ENCODE measurements at regions not wholly inside any gene's neighbourhood (a gene's known extent, or its start where the extent isn't known, plus 50 kb on each side); places are given as distances from the start of the nearest gene placed in this dataset.
"Not testable (repeated sequence)": the region's sequence is repeated elsewhere in the genome, so short reads cannot be mapped to it uniquely, and the experiment has no call there.

DNA sequence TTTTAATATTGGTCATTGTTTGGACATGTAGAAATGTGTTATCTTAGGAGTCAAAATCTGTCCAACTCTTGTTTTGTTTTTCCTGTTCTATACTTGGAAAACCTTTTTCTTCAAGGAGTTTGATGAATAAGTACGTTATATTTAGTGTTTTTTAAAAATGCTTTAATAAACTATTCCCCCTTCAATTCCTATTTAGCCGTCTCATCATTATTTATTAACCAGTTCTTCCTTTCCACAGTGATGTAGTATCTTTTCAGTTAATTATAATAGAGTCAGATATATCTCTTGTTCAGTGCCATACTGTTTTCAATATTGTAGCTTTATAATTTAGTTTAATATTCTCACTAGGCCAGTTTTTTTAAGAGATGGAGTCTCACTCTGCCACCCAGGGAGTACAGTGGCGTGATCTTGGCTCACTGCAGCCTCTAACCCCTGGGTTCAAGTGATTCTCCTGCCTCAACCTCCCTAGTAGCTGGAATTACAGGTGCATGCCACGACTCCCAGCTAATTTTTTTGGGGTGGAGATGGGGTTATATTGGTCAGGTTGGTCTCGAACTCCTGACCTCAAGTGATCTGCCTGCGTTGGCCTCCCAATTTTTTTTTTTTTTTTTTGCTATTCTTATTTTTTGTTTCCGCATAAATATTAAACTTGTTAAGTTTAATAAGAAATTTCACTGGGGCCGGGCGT lies 72.9 kb downstream of the KPNA2 start:
- 82 to 89% methylated on average over 9 of the region's 9 CpGs for WGBS, 2 donors

DNA sequence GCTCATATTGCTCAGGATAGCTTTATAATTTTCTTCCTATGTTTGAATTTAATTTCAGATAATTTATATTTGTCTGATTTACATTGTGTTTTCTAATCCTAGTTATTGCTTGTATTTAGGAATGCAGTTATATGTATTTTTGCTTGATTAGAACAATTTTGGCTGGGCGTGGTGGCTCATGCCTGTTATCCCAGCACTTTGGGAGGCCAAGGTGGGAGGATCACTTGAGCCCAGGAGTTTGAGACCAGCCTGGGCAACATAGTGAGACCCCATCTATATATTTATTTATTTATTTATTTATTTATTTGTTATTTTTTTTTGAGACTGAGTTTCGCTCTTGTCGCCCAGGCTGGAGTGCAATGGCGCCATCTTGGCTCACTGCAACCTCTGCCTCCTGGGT lies 73.9 kb downstream of the KPNA2 start:
- not testable (repeated sequence) for H3K9me3 ChIP-seq (ENCODE audit: control insufficient read depth in 2 of 2, insufficient read depth in 1 of 2, low read depth in 1 of 2, low read length in 1 of 2); H3K27me3 ChIP-seq (ENCODE audit: control insufficient read depth in 1 of 2, insufficient read depth in 2 of 2, low read length in 2 of 2); H3K27ac ChIP-seq (ENCODE audit: low read depth in 2 of 2, low read length in 1 of 2); H3K4me3 ChIP-seq (ENCODE audit: low read depth in 1 of 2, low read length in 2 of 2); H3K36me3 ChIP-seq (ENCODE audit: control insufficient read depth in 2 of 2, insufficient read depth in 2 of 2, low read length in 1 of 2); H3K4me1 ChIP-seq (ENCODE audit: control insufficient read depth in 2 of 2, insufficient read depth in 2 of 2, low read length in 1 of 2)
- WGBS, 2 donors = 98 to 100% methylated on average over 4 of the region's 4 CpGs

More for the DNA sequence above, 72.9 kb downstream of the KPNA2 start:
- no peaks in the 10 kb centered on the region for H3K9me3 ChIP-seq (ENCODE audit: control insufficient read depth in 2 of 2, insufficient read depth in 1 of 2, low read depth in 1 of 2, low read length in 1 of 2)
- H3K4me1 ChIP-seq (ENCODE audit: control insufficient read depth in 2 of 2, insufficient read depth in 2 of 2, low read length in 1 of 2) = no peaks in the 10 kb centered on the region
- H3K4me3 ChIP-seq (ENCODE audit: low read depth in 1 of 2, low read length in 2 of 2) = no peak overlapping the region
- H3K36me3 ChIP-seq (ENCODE audit: control insufficient read depth in 2 of 2, insufficient read depth in 2 of 2, low read length in 1 of 2) = no peaks in the 10 kb centered on the region
- no peak overlapping the region for H3K27ac ChIP-seq (ENCODE audit: low read depth in 2 of 2, low read length in 1 of 2)
- H3K27me3 ChIP-seq (ENCODE audit: control insufficient read depth in 1 of 2, insufficient read depth in 2 of 2, low read length in 2 of 2) = no peaks in the 10 kb centered on the region

DNA sequence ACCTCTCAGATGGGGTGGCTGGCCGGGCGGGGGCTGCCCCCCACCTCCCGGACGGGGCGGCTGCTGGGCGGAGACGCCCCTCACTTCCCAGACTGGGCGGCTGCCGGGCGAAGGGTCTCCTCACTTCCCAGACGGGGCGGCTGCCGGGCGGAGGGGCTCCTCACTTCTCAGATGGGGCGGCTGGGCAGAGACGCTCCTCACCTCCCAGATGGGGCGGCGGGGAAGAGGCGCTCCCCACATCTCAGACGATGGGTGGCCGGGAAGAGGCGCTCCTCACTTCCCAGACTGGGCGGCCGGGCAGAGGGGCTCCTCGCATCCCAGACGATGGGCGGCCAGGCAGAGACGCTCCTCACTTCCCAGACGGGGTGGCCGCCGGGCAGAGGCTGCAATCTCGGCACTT lies 80.7 kb downstream of the KPNA2 start:
- H3K4me3 ChIP-seq (ENCODE audit: low read depth in 1 of 2, low read length in 2 of 2); H3K4me1 ChIP-seq (ENCODE audit: control insufficient read depth in 2 of 2, insufficient read depth in 2 of 2, low read length in 1 of 2); H3K27ac ChIP-seq (ENCODE audit: low read depth in 2 of 2, low read length in 1 of 2); H3K36me3 ChIP-seq (ENCODE audit: control insufficient read depth in 2 of 2, insufficient read depth in 2 of 2, low read length in 1 of 2); H3K27me3 ChIP-seq (ENCODE audit: control insufficient read depth in 1 of 2, insufficient read depth in 2 of 2, low read length in 2 of 2); H3K9me3 ChIP-seq (ENCODE audit: control insufficient read depth in 2 of 2, insufficient read depth in 1 of 2, low read depth in 1 of 2, low read length in 1 of 2): not testable (repeated sequence)
- WGBS, 2 donors = 95 to 98% methylated on average over 27 to 32 of the region's 32 CpGs

DNA sequence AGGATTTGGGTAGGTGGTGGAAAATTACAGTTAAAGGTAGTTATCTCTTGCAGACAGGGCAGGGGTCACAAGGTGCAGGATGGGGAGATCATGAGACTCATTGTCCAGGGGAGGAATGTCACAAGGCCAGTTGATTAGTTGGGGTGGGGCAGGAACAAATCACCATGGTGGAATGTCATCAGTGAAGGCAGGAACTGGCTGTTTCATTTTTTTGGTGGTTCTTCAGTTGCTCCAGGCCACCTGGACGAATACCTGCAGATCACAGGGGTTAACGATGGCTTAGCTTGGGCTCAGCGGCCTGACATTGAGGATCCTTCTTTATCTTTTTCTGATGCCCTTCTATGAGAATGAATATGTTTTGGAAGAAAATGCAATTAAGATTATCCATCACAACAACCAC lies 87.1 kb downstream of the KPNA2 start:
- Histone ChIP-seq H3K4me3 (ENCODE audit: low read depth in 1 of 2, low read length in 2 of 2) (no peak overlapping the region), H3K4me1 (ENCODE audit: control insufficient read depth in 2 of 2, insufficient read depth in 2 of 2, low read length in 1 of 2) (no peaks in the 10 kb centered on the region), H3K27me3 (ENCODE audit: control insufficient read depth in 1 of 2, insufficient read depth in 2 of 2, low read length in 2 of 2) (no peaks in the 10 kb centered on the region), H3K27ac (ENCODE audit: low read depth in 2 of 2, low read length in 1 of 2) (no peak overlapping the region), H3K36me3 (ENCODE audit: control insufficient read depth in 2 of 2, insufficient read depth in 2 of 2, low read length in 1 of 2) (peaks cover 3 to 8% of the 10 kb centered on the region in 2 donors), H3K9me3 (ENCODE audit: control insufficient read depth in 2 of 2, insufficient read depth in 1 of 2, low read depth in 1 of 2, low read length in 1 of 2) (peaks cover 0 to 3% of the 10 kb centered on the region in 2 donors)
- whole genome bisulfite sequencing, 2 donors = 93 to 95% methylated on average over 3 of the region's 3 CpGs

DNA sequence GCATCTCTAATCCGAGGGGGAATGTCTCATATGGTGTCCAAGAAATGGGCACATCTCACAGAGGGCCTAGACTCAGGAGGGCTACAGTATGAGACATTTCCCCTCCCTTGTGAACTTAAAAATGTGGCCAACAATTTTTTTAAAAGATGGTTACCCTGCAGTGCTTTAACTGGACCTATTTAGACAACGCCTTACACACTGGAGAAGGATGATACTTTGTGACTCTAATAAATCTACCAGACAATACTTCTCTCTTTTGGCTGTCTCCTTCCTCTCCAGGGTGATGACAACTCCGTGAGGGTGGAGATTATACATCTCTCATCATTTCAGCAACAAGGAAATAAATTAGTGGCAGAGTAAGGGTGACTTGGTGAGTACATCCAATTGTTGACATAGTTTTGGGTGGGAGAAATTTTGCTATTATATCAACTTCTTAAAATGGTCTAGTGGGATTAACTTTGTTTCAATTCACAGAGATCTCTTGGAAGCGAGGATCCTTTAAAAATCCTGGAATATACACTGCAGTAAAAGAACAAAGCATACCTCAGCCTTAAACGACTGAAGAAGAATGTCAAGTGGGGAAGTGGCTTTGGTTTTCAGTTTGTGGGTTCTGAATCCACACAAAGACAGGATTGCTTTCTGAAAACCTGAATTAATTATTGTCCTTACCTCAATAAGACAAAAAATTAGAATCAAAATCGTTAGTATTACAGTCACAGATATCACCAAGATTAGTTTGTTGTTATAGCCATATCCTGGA lies 89.8 kb downstream of the KPNA2 start:
- H3K27me3 ChIP-seq (ENCODE audit: control insufficient read depth in 1 of 2, insufficient read depth in 2 of 2, low read length in 2 of 2) = no peaks in the 10 kb centered on the region
- WGBS, 2 donors = 54 to 63% methylated on average over 6 of the region's 6 CpGs
- H3K36me3 ChIP-seq (ENCODE audit: control insufficient read depth in 2 of 2, insufficient read depth in 2 of 2, low read length in 1 of 2) = peaks cover 3 to 6% of the 10 kb centered on the region in 2 donors
- H3K9me3 ChIP-seq (ENCODE audit: control insufficient read depth in 2 of 2, insufficient read depth in 1 of 2, low read depth in 1 of 2, low read length in 1 of 2) = peaks cover 0 to 3% of the 10 kb centered on the region in 2 donors
- H3K4me1 ChIP-seq (ENCODE audit: control insufficient read depth in 2 of 2, insufficient read depth in 2 of 2, low read length in 1 of 2) = no peaks in the 10 kb centered on the region
- no peak overlapping the region for H3K27ac ChIP-seq (ENCODE audit: low read depth in 2 of 2, low read length in 1 of 2)
- H3K4me3 ChIP-seq (ENCODE audit: low read depth in 1 of 2, low read length in 2 of 2) = no peak overlapping the region

DNA sequence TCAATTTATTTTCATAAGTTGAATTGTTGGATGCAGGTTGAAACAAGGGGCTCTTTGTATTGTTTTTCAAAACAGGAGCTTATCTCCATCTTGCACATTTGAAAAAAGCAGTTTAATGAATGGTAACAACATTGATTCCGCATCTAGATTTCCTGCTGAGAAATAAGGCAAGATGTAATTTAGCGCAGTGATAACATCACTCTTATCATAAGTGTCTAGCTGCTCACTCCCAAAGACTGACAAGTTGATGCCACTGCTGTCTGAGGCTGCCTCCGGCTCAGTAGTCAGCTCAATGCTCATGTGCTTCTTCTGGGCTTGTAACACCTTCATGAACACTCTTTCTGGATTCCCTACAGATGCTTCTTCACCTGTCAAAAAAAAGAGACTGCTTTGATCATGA lies 92.4 kb downstream of the KPNA2 start:
- H3K4me1 ChIP-seq (ENCODE audit: control insufficient read depth in 2 of 2, insufficient read depth in 2 of 2, low read length in 1 of 2) = no peaks in the 10 kb centered on the region
- H3K9me3 ChIP-seq (ENCODE audit: control insufficient read depth in 2 of 2, insufficient read depth in 1 of 2, low read depth in 1 of 2, low read length in 1 of 2) = no peaks in the 10 kb centered on the region
- no peak overlapping the region for H3K27ac ChIP-seq (ENCODE audit: low read depth in 2 of 2, low read length in 1 of 2)
- peaks cover 2 to 3% of the 10 kb centered on the region in 2 donors for H3K36me3 ChIP-seq (ENCODE audit: control insufficient read depth in 2 of 2, insufficient read depth in 2 of 2, low read length in 1 of 2)
- 90 to 94% methylated on average over 3 of the region's 3 CpGs for WGBS, 2 donors
- no peak overlapping the region for H3K4me3 ChIP-seq (ENCODE audit: low read depth in 1 of 2, low read length in 2 of 2)
- H3K27me3 ChIP-seq (ENCODE audit: control insufficient read depth in 1 of 2, insufficient read depth in 2 of 2, low read length in 2 of 2) = no peaks in the 10 kb centered on the region

DNA sequence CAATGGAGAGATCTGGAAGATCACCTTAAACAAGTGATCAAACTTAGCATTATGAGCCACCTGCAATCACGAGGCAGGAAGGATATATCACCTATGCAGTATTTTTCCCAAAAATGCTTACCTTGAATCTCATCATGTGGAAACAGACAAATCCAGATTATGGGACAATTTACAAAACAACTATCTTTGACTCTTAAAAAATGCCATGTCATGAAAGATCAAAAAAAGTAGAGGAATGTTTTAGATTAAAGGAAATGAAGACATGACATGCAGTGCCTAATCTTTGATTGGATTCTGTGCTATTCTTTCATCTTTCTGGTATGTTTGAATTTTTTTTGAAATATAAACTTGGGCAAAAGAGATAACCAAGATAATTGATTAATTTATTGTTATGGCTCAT lies 95.9 kb downstream of the KPNA2 start:
- no peaks in the 10 kb centered on the region for H3K27me3 ChIP-seq (ENCODE audit: control insufficient read depth in 1 of 2, insufficient read depth in 2 of 2, low read length in 2 of 2)
- H3K4me1 ChIP-seq (ENCODE audit: control insufficient read depth in 2 of 2, insufficient read depth in 2 of 2, low read length in 1 of 2) = no peaks in the 10 kb centered on the region
- H3K9me3 ChIP-seq (ENCODE audit: control insufficient read depth in 2 of 2, insufficient read depth in 1 of 2, low read depth in 1 of 2, low read length in 1 of 2) = no peaks in the 10 kb centered on the region
- H3K36me3 ChIP-seq (ENCODE audit: control insufficient read depth in 2 of 2, insufficient read depth in 2 of 2, low read length in 1 of 2) = peaks cover 0 to 6% of the 10 kb centered on the region in 2 donors
- WGBS, 2 donors = 93 to 97% methylated on average over 1 of the region's 1 CpG
- no peak overlapping the region for H3K4me3 ChIP-seq (ENCODE audit: low read depth in 1 of 2, low read length in 2 of 2)
- H3K27ac ChIP-seq (ENCODE audit: low read depth in 2 of 2, low read length in 1 of 2) = no peak overlapping the region

DNA sequence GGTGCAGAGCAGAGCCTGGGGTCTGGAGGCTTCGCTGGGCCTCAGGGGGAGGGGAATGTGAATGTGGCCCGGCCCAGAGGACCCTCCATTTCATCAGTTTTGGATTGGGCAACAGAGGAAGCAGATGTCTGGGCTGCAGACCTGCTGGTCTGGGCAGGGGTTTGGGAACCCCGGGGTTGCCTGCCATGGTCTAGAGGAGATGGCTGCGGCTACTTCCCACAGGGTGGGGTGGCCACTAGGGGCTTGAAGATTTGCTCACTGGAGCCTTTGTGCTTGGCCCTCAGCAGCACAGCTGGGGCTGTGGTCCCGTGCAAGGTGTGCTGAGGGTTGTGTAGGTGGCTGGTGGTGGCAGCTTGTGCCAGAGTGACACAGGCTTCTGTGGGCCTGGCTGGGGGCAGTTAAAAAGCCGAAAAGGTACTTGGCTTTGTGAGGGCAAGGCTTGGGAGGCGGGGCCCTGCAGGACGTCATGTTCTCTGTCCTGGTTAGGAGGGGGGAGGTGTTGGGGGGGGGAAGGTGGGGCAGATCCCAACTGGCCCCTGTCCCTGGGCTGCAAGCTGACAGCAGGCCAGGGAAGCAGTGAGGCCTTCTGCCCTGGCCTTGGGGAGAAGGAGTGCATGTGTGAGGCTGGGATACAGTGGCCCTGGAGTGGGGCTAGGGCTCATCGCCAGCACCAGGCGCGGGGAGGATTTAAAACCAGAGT lies 98.0 kb downstream of the KPNA2 start:
- Histone ChIP-seq H3K27me3 (ENCODE audit: control insufficient read depth in 1 of 2, insufficient read depth in 2 of 2, low read length in 2 of 2) (no peaks in the 10 kb centered on the region), H3K4me3 (ENCODE audit: low read depth in 1 of 2, low read length in 2 of 2) (no peak overlapping the region), H3K4me1 (ENCODE audit: control insufficient read depth in 2 of 2, insufficient read depth in 2 of 2, low read length in 1 of 2) (no peaks in the 10 kb centered on the region), H3K36me3 (ENCODE audit: control insufficient read depth in 2 of 2, insufficient read depth in 2 of 2, low read length in 1 of 2) (peaks cover 0 to 5% of the 10 kb centered on the region in 2 donors), H3K9me3 (ENCODE audit: control insufficient read depth in 2 of 2, insufficient read depth in 1 of 2, low read depth in 1 of 2, low read length in 1 of 2) (no peaks in the 10 kb centered on the region), H3K27ac (ENCODE audit: low read depth in 2 of 2, low read length in 1 of 2) (no peak overlapping the region)
- 79 to 81% methylated on average over 11 of the region's 11 CpGs for WGBS, 2 donors

DNA sequence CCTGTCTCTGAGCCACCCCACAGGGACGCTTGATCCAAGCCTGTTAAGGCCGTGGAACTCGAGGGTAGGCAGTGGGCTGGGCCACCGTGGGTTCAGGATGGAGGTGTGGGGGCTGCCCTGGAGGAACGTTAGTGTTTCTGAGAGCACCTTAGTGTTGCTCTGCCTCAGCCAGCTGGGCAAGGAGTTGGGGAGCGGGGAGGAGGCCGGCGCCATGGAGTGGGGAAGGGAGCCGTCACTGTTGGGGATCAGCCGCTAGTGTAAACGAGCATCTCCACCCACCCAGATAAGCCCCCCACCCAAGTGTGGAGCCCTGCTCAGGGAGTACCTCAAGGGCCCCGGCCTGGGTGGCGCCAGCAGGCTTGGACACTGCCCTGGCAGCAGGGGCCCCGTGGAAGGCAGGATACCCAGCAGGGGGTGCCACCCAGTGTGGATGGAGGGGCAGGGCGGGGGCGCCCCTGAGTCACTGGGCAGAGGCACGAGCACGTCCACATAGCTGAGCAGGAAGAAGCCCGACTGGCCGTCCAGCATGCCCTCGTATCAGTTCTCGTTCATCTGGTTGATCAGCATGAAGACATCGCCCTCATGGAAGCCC lies 98.6 kb downstream of the KPNA2 start:
- WGBS, 2 donors = 90 to 91% methylated on average over 23 of the region's 23 CpGs
- Histone ChIP-seq H3K4me1 (ENCODE audit: control insufficient read depth in 2 of 2, insufficient read depth in 2 of 2, low read length in 1 of 2) (no peaks in the 10 kb centered on the region), H3K9me3 (ENCODE audit: control insufficient read depth in 2 of 2, insufficient read depth in 1 of 2, low read depth in 1 of 2, low read length in 1 of 2) (no peaks in the 10 kb centered on the region), H3K4me3 (ENCODE audit: low read depth in 1 of 2, low read length in 2 of 2) (no peak overlapping the region), H3K36me3 (ENCODE audit: control insufficient read depth in 2 of 2, insufficient read depth in 2 of 2, low read length in 1 of 2) (peaks cover 0 to 5% of the 10 kb centered on the region in 2 donors), H3K27me3 (ENCODE audit: control insufficient read depth in 1 of 2, insufficient read depth in 2 of 2, low read length in 2 of 2) (no peaks in the 10 kb centered on the region), H3K27ac (ENCODE audit: low read depth in 2 of 2, low read length in 1 of 2) (no peak overlapping the region)

Data from esophagus (tissue), 2 donors.